B cell (primary cell): ENCODE measurements at regions not wholly inside any gene's neighbourhood (a gene's known extent, or its start where the extent isn't known, plus 50 kb on each side); places are given as distances from the start of the nearest gene placed in this dataset.

Experiments used
- CTCF ChIP-seq: fragments of 200-600 bp; IDR thresholded peaks from one replicate; pipeline ENCODE4 v1.8.0; 2022; ENCODE audit warnings: antibody characterized with exemption, mild to moderate bottlenecking
- EZH2 ChIP-seq: IDR thresholded peaks from 2 replicates; pipeline ENCODE4 v1.6.1; 2012; ENCODE audit warnings: borderline replicate concordance, low read depth, mild to moderate bottlenecking, moderate library complexity, low read length; ENCODE audit not compliant: insufficient read depth, poor library complexity, severe bottlenecking

- TF ChIP-seq CTCF: no peak
- TF ChIP-seq EZH2: no peak
Observed at GRCh38 chr13:99898421-99898820, 73.1 kb downstream of the ZIC5 start.
